Suppressor macrophage treated with lipopolysaccharide for 4 hours (primary cell): ENCODE measurements at regions not wholly inside any gene's neighbourhood (a gene's known extent, or its start where the extent isn't known, plus 50 kb on each side); places are given as distances from the start of the nearest gene placed in this dataset.
A peak's percentile ranks its signal among the peaks of the same experiment; 100 is the strongest.
"Not testable (repeated sequence)": the region's sequence is repeated elsewhere in the genome, so short reads cannot be mapped to it uniquely, and the experiment has no call there.

Experiments used
- DNase-seq: peaks from one replicate; pipeline ENCODE4 v3.0.0-alpha.2; 2020

DNA sequence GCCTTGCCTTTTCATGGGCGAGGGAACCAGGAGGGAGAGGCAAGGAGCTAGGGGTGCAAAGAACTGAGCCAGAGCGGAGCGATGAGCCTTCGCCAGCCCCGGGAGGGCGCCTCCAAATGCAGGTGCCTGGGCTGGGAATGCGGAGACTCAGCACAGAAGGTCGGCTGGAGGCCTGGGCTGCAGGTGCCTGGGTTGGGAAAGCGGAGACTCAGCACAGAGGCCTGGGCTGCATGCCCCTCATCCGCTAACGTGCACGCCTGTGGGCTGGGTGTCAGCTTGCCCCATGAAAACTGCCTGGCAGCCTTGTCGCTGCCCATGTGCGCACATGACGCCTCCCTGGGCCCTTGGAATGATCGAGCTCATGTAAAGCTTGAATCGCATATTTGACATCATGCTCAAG, 51.8 kb downstream of the POM121L12 start:
- no peak for DNase-seq

DNA sequence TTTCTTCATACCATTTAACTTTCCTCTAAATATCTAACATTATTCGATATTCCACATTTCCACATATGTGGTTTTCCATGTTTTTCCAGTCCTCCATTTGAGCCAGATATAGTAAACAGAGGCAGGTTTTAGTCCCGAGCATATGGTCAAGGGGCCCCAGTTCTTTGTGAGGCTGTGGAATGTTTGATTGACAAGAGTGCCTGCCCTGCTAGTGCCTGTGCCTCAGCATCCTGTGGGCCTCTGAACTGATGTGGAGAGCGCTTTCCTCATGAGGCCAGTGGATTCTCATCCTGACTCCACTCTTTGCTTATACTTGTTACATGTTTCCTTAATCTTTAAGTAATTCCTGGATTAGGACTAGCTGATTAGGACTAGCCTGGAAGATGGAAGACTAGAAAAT, 58.8 kb downstream of the POM121L12 start:
- DNase-seq, result no peak

DNA sequence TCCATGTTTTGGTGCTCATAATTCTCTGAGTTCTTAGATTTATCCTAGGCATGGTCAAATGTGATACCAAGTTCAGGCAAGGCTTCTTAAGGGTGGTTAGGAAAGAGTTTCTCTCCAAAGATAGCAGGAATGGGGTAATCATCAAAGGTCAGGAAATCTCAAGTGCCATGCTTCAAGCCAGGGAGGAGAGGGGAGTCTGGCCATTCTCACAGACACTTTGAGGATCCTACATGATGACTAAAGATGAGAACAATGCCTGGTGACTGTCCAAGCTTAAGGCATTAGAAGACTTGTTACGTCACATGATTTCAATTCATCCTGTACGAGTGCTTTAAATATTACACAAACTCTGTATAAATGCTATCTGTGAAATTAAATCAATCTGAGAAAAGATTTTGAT, 59.4 kb downstream of the POM121L12 start:
- DNase-seq, result no peak

DNA sequence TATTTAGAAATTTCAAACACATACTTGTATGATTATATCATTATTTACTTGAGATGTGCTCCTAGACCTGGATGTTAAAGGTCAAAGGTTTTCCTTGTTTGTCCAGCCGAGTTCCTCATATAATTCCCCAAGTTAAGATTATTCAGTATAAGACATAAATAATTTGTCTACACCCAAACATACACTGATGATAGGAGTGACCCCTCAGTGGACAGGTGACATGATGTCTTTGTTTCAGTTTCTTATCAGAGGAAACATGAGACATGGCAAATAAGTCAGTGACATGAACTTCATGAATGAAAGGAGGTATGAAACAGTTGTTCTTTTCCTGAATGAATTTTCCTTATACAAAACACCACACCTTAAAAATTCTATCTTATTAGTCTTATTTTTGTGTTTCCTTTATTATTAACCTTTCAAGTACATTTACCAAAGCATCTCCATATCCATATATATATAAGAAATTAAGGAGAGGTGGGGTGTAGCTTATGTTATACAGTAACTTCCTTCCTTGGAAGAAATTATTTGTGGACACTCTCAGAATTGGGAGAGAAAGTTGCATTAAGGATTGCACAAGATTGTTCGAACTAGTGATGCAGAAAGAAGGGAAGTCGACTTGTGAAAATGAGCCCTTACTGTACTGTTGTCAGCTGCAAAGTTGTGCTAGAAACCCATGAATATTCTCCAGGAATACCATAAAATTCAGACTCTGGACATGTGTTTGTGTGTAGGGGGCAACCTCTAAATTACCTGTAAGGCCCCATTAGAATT, 60.5 kb downstream of the POM121L12 start:
- no peak for DNase-seq

DNA sequence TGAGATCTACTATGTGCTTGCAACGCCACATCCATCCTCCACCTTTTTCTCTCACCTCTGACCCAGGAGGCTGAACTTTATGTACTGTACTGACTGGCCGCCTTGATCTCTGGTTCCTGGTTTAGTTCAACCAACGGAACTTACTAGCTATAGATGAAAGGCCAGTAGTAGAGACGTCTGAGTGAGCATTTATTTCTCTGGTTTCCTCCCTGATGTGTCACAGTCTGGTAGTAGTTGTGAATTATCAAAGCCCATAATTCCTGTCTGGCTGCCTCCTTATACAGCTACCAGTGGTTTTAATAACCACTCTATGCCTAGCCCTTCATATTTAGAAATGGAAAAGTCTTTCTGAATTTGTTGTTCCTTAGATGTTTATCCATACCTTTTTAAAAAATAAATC, 64.7 kb downstream of the POM121L12 start:
- DNase-seq, result no peak

DNA sequence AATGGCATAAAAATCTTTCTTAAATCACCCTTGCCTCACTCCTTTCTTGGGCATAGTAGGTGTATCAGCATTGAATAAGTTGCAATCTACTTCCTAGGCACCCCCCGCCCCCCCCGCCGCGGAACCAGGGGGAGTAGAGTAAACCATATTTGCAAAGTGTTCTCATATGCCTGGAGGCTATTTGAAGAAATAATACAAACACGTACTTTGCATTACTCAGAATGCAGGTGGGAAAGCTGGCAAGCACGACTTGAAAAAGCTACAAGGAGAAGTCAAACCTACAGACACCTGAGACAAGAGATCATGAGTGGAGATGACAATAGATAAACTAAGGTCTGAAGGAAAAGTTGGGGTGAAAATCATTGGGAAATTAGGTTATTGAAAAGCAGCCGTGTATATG, 65.6 kb downstream of the POM121L12 start:
- no peak for DNase-seq

DNA sequence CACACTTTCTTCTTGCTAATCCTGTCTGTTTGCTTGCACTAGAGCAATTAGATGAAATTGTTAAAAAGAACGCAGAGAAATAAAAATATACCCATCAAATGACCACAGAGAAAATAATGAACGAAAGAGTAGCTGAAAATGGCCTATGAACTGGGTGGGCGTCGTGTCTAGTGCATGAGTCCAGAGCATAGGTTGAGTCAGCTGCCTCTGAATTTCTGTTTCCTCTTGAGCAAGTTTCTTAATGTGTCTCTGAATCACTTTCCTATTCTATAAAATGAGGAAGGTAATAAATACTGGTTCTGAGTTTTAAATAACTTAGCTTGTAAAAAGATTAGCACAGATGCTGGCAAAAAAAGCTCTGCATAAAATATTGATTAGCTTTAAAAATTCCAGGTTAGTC, 75.0 kb downstream of the POM121L12 start:
- DNase-seq, result peak; percentile 3

DNA sequence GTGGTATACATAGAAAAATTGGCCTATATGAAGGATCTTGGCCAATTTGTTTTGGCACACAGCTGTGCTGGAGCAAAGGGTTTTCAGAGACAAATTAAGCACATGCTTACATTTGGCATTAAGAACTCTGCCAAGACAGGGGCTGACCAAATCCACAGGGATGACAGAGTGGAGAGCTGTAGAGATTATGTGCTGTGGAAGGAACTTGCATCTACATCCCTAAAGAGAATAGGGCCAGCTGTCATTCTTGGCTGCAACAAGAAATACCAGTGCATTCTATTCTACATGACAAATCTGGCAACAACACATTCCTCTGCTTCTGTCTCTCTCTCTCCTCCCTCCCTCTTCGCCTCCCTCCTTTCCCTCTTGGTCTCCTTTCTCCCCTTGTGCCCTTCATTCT, 75.6 kb downstream of the POM121L12 start:
- no peak for DNase-seq

DNA sequence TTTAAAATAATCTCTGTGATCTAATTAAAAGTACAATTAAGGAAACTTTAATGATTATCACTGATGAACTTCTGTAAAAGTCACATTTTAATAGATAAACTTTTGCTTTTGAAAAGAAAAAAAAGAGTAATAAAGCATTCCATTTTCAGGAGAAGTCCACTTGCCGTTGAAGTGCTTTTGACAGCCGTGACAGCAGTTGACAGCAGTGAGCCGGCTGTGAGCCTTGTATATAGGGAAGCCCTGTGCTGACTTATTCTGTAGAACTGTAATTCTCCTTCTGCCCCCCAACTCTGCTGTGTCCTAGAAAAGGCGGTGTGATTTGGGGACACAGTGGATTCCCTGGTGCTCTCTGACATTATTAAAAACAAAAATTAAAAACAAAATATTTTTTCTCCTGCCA, 78.0 kb downstream of the POM121L12 start:
- no peak for DNase-seq

DNA sequence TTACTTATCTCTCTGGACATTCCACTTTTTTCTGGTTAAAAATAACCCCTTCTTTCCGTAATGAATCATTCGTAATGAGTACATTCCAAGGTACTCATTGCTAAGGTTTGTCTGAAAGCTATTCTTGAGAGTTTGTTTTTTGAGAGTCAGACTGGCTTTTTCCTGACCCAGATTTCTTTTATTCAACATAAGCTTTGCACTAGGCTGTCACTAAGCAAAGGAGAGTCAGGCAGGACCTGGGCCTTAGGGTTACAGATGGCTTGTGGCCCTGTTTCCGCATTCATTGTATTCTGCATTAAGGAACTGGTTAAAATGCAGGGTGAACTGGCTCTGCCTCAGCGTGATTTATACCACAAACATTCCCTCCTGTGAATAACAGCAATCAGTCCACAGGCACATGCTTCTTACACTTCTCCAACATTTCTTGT, 84.1 kb downstream of the POM121L12 start:
- no peak for DNase-seq

DNA sequence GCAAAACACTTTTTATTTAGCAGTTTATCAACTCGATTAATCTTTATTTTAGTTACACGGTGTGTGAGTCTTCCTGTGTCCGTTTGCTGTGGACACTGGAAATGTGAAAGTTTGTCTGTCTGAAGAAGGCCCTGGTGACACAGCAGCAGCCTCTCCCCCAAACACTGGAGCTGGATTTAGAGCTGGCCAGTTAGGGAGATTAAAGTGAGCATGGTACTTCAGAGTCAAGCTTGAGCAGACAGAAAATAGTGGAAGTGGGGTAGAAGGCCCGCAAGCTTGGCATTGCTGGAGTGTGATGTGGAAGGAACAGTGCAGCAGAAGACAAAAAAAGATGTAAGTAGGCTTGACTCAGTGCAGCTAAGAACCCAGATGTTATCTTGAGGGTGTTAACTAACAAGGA, 85.9 kb downstream of the POM121L12 start:
- DNase-seq, result no peak

DNA sequence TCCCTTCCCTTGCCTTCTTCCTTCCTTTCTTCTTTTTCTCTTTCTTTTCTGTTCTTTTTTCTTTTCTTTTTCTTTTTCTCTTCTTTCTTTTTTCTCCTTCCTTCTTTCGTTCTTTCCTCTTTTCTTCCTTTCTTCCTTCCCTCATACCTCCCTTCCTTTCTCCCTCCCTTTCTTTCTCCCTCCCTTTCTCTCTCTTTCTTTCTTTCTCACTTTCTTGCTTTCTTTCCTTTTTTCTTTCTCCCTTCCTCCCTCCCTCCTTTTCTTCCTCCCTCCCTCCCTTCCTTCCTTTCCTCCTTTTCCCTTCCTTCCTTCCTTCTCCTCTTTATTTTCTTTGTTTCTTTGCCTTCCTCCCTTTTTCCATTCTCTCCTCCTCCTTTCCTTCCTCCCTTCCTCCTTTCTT, 96.3 kb downstream of the POM121L12 start:
- DNase-seq, result no peak

DNA sequence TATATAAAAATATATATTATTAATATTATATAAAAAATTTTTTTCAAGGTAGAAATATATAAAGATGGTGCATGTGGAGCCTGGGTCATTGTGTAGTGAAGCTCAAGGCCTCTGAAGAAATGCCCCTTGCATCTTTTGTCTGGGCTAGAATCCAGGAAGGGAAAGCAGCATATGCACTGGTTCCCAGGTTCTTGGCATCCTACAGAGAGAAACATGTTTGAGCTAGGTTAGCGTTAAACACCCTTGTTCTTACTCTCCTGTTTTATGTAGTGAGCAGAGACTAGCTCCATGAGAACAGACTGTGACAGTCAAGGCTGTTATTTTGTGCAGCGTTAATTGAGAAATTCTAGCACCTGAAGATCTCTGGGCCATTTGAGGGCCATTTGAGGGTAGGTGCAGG, 116.1 kb downstream of the POM121L12 start:
- no peak for DNase-seq

DNA sequence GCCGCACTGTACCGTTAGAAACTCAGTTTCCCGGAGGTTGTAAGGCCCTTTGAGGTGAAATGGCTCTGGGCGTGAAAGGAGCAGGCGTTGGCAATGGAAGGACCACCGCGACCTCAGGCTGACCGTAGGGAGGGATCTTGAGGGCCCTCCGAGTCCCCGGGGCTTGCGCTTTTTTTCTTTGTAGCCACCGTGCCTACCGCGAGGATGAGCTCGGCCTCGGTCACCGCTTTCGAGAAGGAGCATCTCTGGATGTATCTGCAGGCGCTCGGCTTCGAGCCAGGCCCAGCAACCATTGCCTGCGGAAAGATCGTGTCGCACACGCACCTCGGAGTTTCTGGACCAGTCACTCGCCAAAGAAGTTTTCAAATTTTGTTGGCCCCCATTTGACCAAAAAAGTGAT, 151.8 kb downstream of the POM121L12 start:
- DNase-seq, result not testable (repeated sequence)

DNA sequence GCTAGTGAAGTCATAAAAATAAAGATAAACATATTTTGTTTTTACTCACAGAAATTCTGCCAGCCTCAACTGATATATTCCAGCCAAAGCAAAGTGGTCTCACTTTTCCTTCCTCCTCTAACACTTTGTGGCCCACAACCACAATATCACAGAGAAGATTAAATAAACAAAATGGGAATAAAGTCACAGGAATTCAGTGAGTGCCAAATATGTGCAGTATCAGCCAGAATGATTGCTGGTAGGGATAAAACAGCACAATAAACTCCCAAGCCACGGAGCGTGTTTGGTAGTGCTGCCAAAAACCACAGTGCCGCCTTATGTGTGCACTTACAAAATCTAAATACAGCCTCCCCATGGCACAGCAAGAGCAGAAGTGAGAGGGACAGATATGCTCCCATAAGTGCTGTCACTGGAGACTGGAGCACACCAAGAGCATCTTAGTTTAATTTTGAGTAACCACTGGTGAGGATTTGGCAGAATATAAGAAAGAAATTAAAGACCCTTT, 155.8 kb downstream of the POM121L12 start:
- no peak for DNase-seq

DNA sequence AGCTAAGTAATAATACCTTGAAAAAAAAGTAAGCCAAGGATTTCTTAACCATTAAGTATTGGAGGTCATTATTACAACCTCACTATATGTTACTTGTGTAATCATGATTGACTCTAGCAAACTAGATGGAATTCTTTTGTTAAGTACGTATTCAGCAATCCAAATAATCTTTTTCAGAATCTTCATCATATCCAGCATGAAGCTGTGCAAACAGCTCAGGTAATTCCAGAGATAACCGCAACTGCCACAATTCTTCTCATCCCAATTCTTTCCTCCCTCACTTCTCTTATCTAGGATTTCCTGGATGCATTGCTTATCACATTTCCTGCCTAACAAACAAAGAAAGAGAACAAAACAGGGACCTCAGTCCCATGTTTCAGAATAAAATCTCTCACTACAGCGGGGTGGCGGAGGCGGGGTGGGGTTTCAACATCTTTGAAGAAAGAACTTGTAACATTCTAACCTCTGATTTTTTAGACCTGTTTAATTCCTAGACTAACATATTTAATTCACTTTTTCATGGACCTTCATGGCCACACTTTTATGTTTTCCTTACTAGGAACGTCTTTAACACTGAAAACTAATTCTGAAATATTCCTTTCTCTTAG, 156.5 kb downstream of the POM121L12 start:
- no peak for DNase-seq

DNA sequence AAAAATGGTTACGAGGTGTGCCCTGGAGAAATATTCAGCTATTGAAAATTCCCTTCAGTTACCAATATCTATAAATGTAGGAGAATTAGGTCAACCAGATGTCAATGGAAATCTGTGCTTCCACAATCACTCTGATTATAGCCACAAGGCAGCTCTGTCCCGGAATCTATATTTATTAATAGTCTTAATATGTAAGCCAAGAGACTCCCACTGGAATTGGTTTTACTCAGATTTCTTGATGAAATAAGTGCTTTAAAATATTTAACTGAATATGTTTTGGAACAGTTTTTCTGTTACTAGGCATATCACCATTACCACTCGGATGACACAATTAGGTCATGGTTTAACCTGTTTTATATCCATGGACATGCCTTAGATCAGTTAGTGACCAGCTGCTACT, 169.6 kb downstream of the POM121L12 start:
- no peak for DNase-seq

DNA sequence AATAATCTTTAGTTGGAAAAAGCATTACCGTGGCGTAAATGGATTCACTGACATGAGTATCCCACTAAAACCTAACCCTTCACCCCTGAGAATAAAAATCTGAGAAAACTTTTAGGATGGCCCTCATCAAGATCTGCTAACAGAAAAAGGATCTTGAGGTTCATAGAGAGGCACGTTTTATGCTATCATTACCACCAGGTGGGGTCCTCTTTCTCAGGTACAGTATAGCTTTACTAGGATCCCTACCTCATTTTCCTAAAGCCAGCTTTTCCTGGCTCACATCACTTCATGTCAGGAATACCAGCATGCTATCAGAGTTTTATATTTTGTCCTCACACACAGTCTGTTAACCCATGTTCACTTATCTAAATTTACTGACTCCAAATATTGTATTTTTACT, 173.7 kb downstream of the POM121L12 start:
- no peak for DNase-seq

DNA sequence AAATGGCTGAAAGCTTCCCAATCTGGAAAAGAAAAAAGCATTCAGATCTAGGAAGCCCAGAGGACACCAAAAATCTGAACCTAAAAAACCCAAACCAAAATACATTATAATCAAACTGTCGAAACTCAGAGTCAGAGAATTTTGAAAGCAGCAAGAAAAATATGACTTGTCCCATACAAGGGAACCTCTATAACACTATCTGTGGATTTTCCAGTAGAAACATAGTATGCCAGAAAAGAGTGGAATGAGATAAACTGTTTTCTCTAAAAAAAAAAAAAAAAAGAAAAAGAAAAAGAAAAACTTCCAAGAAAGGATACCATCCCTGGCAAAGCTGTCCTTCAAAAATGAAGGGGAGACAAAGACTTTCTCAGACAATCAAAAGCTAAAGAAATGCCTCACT, 179.0 kb downstream of the POM121L12 start:
- no peak for DNase-seq

DNA sequence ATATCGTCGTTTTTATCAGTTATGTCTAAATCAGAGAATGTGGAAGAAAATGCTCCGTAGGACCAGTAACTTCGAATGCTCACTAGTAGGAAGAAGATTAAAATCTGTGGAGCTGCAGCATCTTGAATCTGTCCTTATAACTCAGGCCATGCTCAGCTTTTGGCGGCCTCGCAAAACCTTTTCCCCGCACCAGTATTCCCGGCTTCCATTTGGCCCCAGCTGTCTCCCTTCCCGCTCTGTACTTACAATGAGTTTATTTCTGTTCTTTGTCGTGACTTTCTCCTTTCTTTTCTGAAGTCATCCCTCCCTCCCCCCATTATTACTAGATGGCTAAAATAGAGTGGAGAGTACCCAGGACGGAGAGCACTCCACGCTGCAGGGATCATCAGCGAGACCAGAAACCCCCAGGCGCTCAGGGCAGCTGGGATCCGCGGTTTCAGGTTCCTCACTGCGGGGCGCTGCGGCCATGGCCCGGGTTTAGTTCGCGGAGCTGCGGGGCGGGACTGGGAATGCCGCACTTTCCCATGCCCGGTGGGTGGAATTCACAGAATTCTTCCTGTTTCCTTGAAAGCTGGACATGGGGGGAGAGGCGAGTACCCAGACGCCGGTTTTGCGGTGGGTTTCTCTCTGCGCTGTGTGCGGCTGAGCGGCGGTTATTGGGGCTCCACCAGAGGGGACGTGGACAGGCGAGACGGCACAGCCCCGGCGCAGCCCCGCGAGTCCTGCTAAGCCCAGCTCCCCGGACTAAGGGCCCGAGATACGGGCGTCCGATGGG, 183.5 kb downstream of the POM121L12 start:
- no peak for DNase-seq

DNA sequence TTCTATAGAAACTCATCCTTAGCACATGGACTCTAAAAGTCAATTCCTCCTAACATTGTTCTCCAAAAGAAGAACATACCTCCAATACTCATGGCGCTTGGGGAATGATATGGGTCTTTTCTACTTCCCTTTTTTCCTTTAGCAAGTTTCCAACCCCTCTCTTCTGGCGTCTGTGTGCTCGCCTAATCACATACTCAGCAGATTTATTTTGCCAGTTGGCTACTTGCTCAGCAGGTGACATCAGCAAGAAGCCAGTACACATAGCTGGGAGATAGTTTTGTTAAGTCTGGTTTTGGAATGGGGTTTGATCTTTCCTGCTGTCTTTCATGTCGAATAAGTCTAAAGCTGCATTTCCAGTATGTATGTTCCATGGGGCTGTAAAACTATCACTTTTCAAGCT, 193.8 kb downstream of the POM121L12 start:
- no peak for DNase-seq

DNA sequence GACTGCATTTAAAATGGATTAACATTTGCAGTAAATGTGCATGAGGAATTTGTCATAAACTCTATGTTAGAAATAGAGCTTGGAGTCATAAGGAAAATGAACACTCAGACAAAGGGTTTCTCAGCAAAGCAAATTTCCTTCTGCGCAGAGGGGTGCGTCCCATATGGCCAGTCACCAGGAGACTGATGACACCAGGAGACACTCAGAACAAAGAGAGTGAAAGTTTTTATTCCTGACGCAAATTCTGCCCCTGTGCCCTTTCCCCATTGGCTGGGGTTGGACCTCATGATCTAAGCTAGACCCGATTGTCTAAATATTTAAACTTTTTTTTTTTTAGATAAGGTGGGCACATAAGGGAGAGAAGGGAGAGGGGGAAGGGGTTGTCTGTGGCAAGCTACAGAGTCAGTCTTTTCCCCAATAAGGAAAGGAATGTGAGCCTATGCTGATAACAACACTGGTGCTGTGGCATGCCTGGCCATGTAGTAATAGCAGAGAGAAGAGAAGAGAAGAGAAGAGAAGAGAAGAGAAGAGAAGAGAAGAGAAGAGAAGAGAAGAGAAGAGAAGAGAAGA, 202.0 kb downstream of the POM121L12 start:
- no peak for DNase-seq

DNA sequence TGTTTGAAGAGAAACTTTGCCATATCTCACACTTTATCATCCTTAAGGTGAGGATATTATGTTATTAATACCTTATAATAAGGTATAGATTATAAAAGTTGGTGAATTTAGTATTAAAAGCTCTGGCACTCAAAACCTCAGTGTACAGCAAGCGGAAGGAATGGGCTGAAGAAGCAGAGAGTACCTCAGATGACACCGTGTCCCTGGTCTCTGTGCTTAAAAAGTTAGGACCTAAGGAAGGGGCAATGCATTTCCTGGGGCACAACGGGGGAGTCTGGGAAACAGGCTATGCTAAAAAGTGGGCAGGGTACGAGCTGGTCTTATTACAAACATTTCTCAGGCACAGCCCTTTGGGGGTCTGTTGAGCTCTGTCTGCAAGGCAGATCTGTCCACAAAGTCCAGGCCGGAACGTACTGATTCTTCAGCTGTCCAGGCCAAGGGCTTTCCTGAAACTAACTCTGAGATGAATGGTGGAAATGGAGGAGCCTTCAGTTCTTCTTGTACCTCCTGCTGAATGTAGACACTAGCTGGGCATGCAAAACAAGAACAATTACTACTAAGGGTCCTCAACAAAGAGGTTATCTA, 202.7 kb downstream of the POM121L12 start:
- no peak for DNase-seq
